ENCODE measurements at regions not wholly inside any gene's neighbourhood (a gene's known extent, or its start where the extent isn't known, plus 50 kb on each side); places are given as distances from the start of the nearest gene placed in this dataset.

GRCh38 chrX:18047491-18047890 is 173.2 kb downstream of the BEND2 start:
- DNase-seq (ENCODE audit: low spot score): no peak
- H3K27me3 ChIP-seq (ENCODE audit: control insufficient read depth in 4 of 4, insufficient read depth in 4 of 4, low read length in 3 of 4): peaks cover 0 to 8% (median 0%) of the 10 kb centered on the region in 4 donors
- no peak overlapping the region for H3K27ac ChIP-seq (ENCODE audit: low read depth in 1 of 2, low read length in 2 of 2)
- H3K9me3 ChIP-seq (ENCODE audit: control insufficient read depth in 4 of 4, low read length in 3 of 4): peaks cover 0 to 4% (median 0%) of the 10 kb centered on the region in 4 donors
- H3K4me1 ChIP-seq (ENCODE audit: control insufficient read depth in 4 of 4, insufficient read depth in 4 of 4, low read length in 3 of 4): no peaks in the 10 kb centered on the region
- 67% methylated on average over 3 of the region's 3 CpGs for WGBS
- no peaks in the 10 kb centered on the region for H3K36me3 ChIP-seq (ENCODE audit: control insufficient read depth in 4 of 4, insufficient read depth in 3 of 4, low read depth in 1 of 4, low read length in 3 of 4)
- no peak for TF ChIP-seq TAF1 (conservative IDR thresholded peaks at IDR 0.05)
- no peak for TF ChIP-seq HNF4A (conservative IDR thresholded peaks at IDR 0.05)
- TF ChIP-seq RXRA (IDR thresholded peaks at IDR 0.05): no peak
- no peak for TF ChIP-seq NR2F2 (IDR thresholded peaks at IDR 0.05)
- TF ChIP-seq ATF3 (IDR thresholded peaks at IDR 0.05): no peak
- TF ChIP-seq FOXA1 (IDR thresholded peaks at IDR 0.05): no peak
- no peak overlapping the region for H3K9ac ChIP-seq (ENCODE audit: low read depth in 1 of 2, low read length in 2 of 2)
- H3K4me3 ChIP-seq (ENCODE audit: low read depth in 1 of 3, low read length in 3 of 3): no peak overlapping the region

GRCh38 chrX:18045436-18045835 is 175.2 kb downstream of the BEND2 start:
- H3K9ac ChIP-seq (ENCODE audit: low read depth in 1 of 2, low read length in 2 of 2): no peak overlapping the region
- no peak overlapping the region for H3K4me3 ChIP-seq (ENCODE audit: low read depth in 1 of 3, low read length in 3 of 3)
- TF ChIP-seq ATF3 (IDR thresholded peaks at IDR 0.05) (no peak), FOXA2 (IDR thresholded peaks at IDR 0.05) (no peak), RAD21 (IDR thresholded peaks at IDR 0.05) (no peak), EGR1 (IDR thresholded peaks at IDR 0.05; ENCODE audit: low read depth in 2 of 2) (no peak), ZBTB33 (IDR thresholded peaks at IDR 0.05) (no peak), TAF1 (conservative IDR thresholded peaks at IDR 0.05) (no peak), JUND (IDR thresholded peaks at IDR 0.05) (no peak), CTCF (IDR thresholded peaks at IDR 0.05; ENCODE audit: low read depth, low read length, missing input control) (no peak), HNF4A (conservative IDR thresholded peaks at IDR 0.05) (no peak), SP1 (IDR thresholded peaks at IDR 0.05) (no peak), NR2F2 (IDR thresholded peaks at IDR 0.05) (no peak), MAX (IDR thresholded peaks at IDR 0.05) (no peak), HNF4G (IDR thresholded peaks at IDR 0.05) (no peak), REST (IDR thresholded peaks at IDR 0.05) (no peak), RXRA (IDR thresholded peaks at IDR 0.05) (no peak), FOXA1 (IDR thresholded peaks at IDR 0.05) (no peak), GABPA (IDR thresholded peaks at IDR 0.05 in 1 of 2, conservative IDR thresholded peaks at IDR 0.05 in 1 of 2) (no peak), YY1 (IDR thresholded peaks at IDR 0.05) (no peak)
- H3K4me1 ChIP-seq (ENCODE audit: control insufficient read depth in 4 of 4, insufficient read depth in 4 of 4, low read length in 3 of 4): no peaks in the 10 kb centered on the region
- H3K27ac ChIP-seq (ENCODE audit: low read depth in 1 of 2, low read length in 2 of 2): no peak overlapping the region
- DNase-seq (ENCODE audit: low spot score): no peak
- WGBS: 91% methylated on average over 2 of the region's 2 CpGs
- H3K9me3 ChIP-seq (ENCODE audit: control insufficient read depth in 4 of 4, low read length in 3 of 4): peaks cover 0 to 4% (median 0%) of the 10 kb centered on the region in 4 donors
- H3K27me3 ChIP-seq (ENCODE audit: control insufficient read depth in 4 of 4, insufficient read depth in 4 of 4, low read length in 3 of 4): peaks cover 0 to 3% (median 0%) of the 10 kb centered on the region in 4 donors
- no peaks in the 10 kb centered on the region for H3K36me3 ChIP-seq (ENCODE audit: control insufficient read depth in 4 of 4, insufficient read depth in 3 of 4, low read depth in 1 of 4, low read length in 3 of 4)
